ENCODE measurements at regions not wholly inside any gene's neighbourhood (a gene's known extent, or its start where the extent isn't known, plus 50 kb on each side); places are given as distances from the start of the nearest gene placed in this dataset.
A peak's percentile ranks its signal among the peaks of the same experiment; 100 is the strongest.
"Not testable (repeated sequence)": the region's sequence is repeated elsewhere in the genome, so short reads cannot be mapped to it uniquely, and the experiment has no call there.

DNA sequence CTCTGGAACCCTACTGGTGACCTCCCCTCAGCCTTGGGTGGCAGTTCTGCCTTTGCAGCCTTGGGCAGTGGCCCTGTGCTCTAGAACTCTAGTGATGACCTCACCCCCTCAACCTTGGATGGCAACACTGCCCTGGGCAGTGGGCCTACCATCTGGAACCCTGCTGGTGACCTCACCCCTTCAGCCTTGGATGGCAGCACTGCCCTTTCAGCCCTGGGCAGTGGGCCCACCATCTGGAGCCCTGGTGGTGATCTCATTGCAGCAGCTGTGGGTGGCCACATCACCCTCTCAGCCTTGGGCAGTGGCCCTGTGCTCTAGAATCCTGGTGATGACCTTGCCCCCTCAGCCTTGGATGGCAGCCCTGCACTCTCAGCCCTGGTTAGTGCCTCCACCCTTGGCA, 129.3 kb downstream of the RBMX2 start:
- TF ChIP-seq, protein P1, sequence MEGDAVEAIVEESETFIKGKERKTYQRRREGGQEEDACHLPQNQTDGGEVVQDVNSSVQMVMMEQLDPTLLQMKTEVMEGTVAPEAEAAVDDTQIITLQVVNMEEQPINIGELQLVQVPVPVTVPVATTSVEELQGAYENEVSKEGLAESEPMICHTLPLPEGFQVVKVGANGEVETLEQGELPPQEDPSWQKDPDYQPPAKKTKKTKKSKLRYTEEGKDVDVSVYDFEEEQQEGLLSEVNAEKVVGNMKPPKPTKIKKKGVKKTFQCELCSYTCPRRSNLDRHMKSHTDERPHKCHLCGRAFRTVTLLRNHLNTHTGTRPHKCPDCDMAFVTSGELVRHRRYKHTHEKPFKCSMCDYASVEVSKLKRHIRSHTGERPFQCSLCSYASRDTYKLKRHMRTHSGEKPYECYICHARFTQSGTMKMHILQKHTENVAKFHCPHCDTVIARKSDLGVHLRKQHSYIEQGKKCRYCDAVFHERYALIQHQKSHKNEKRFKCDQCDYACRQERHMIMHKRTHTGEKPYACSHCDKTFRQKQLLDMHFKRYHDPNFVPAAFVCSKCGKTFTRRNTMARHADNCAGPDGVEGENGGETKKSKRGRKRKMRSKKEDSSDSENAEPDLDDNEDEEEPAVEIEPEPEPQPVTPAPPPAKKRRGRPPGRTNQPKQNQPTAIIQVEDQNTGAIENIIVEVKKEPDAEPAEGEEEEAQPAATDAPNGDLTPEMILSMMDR (IDR thresholded peaks at IDR 0.05; ENCODE audit: extremely low read depth, missing control alignments), result no peak

DNA sequence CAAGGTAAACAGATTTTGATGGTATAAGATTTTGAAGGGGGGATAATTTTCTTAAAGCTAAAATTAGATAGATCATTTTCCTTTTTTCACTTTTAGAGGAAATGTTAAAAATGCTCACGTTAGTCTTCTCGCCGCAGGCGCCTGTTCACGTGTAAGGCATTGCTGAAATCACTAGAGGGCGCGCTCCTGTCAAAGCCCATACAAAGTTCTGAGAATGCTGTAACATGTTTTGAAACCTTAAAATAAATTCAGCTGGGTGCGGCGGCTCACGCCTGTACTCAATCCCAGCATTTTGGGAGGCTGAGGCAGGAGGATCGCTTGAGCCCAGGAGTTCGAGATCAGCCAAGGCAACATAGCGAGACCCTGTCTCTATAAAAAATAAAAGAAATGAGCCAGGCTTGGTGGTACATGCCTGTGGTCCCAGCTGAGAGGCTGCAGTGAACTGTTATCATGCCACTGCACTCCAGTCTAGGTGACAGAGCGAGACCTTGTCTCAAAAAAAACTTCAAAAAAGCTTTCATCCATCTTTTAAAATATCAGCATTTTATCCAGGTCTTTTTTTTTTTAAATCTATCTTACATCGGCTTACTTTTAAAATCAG, 138.0 kb downstream of the RBMX2 start:
- TF ChIP-seq, protein P1 (IDR thresholded peaks at IDR 0.05; ENCODE audit: extremely low read depth, missing control alignments), result peak; percentile 32
- DNase-seq (ENCODE audit: low spot score), result peak; percentile 52

More for the DNA sequence above, 129.3 kb downstream of the RBMX2 start:
- DNase-seq (ENCODE audit: low spot score), result no peak

DNA sequence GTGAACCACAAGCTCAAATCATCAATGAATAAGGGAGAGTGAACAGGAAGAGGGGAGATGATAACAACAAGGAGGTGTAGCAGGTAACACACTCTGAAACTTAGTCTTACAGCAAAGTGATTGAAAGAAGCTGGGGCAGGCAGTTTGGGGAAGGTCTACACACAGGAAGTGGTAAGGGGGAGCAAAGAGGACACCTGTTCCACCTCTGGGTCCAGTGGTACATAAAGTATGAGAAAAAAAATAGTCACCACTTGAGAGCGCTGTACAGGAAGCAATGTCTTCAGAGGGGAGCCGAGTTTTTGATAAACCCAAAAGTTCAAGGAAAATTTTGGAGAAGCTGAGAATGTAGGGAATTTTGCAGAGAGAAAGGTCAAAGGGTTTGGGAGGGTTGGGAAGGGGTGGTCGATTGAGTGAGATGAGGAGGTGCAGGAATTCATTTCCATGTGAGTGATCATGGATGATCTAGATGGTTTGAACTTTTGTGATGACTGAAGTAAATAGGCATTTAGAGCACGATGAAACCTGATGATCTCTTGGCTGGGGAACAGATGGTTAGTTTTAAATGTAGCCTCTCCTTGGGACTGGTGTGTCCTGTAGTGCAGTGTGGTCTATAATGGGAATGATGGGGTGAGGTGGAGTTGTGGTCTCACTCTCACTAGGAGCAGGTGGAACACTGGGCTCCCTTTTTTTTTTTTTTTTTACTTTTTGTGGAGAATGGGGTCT, 142.0 kb downstream of the RBMX2 start:
- TF ChIP-seq, protein P1 (IDR thresholded peaks at IDR 0.05; ENCODE audit: extremely low read depth, missing control alignments), result no peak
- DNase-seq (ENCODE audit: low spot score), result no peak

DNA sequence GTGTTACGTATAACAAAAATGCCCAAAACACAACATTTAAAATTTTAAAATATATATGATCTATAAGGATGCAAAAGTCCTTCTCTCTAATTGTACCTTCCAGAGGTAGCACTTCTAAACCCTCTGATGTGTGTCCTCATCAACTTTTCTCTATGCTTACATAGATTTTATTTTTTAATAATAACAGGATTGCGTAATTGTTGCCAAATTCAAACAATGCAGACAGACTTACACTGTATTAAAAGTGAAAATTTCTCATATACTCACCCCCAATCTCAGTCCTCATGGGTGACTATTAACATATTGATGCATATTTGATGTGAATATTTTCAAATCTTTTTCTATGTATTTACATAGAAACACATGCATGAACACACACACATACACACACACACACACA, 144.0 kb downstream of the RBMX2 start:
- TF ChIP-seq, protein P1 (IDR thresholded peaks at IDR 0.05; ENCODE audit: extremely low read depth, missing control alignments), result no peak

DNA sequence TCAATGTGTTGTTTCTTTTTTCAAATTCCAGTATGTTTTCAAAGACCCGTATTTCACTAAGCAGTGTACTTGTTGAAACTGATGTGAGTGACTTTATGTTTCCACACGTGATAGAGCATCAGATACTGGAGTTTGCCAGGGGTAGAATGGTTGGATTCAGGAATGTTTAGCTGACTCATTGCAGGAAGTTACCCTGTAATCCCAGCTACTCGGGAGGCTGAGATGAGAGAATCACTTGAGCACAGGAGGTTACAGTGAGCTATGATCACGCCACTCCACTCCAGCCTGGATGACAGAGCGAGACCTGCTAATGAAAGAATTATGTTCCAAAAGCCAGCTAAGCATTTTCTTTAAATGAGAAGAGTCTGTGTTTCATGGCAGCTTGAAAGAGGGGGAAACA, 147.6 kb downstream of the RBMX2 start:
- not testable (repeated sequence) for DNase-seq (ENCODE audit: low spot score)

More for the DNA sequence above, 144.0 kb downstream of the RBMX2 start:
- DNase-seq (ENCODE audit: low spot score), result no peak

DNA sequence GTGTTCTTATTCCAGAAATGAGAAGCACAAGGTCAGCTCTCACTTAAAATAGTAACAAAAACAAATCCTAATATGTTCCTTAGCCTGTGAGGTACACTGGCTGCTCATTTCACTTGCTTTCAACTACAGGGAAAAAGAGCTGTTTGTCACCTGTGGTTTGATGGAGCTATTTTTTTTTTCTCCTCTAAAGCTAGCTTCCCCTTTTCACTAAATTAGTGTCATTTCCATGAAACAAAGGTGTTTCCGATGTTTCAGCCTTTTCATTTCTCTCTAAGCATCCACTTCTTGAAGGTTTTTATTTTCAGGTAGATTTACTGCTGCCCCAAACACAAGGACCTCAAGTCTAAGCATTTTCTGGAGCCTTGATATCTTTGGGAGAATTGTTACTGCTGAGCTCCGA, 148.6 kb downstream of the RBMX2 start:
- no peak for DNase-seq (ENCODE audit: low spot score)
- TF ChIP-seq, protein P1 (IDR thresholded peaks at IDR 0.05; ENCODE audit: extremely low read depth, missing control alignments), result no peak

DNA sequence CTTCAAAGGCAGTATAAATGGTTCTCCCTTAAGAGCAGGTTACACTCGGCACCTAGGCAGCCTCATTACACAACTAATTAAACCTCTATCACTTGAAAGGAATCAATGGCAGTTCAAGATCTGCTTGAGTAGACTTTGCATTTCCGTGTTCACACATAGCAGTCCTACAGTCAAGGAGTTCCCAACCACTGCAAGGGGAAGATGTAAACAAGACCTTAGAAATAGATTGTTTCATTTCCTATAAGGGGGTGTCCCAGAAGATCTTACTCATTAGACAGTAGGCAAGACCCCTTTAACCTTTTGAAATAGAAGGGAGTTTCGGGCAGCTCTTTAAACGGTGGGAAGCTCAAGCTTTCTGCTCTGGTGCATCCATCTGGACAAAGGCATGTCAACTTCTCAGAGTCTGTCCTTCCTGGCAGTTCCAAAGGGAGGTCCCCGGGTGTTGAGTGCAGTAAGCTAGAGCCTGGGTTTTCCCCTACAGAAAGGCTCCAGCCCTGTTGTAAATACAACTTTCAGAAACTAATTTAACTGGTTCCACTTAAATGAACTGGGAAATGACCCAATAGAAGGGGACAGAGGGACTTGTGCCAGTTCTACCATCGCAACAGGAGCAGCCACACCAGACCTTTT, 150.8 kb downstream of the RBMX2 start:
- DNase-seq (ENCODE audit: low spot score), result peak; percentile 7
- TF ChIP-seq, protein P1 (IDR thresholded peaks at IDR 0.05; ENCODE audit: extremely low read depth, missing control alignments), result no peak

All from GM20000 (cell line).